GM12878 (cell line): ENCODE measurements at regions not wholly inside any gene's neighbourhood (a gene's known extent, or its start where the extent isn't known, plus 50 kb on each side); places are given as distances from the start of the nearest gene placed in this dataset.

Source experiments
- ATAC-seq: fragments of 200-7000 bp; cut with Tn5 transposase; 3 replicates; pipeline ENCODE4 v1.9.1; 2020; ENCODE audit warnings: mild to moderate bottlenecking, moderate library complexity
- BruUV-seq: library from RNA; stranded (reverse); fragments of 400-500 nt; replicated peaks from 2 replicates; lab custom pipeline; 2021; lab: Mats Ljungman, UMichigan
- CTCF ChIA-PET: fragments of 300-600 bp; sonication (Branson Sonifier 250); formaldehyde crosslinking; extraction: SDS; loops from one replicate; lab custom pipeline; 2021; ENCODE audit warnings: inconsistent platforms; lab: Yijun Ruan, JAX
- POLR2A ChIA-PET: fragments of 350-600 bp; formaldehyde crosslinking; extraction: SDS; loops from one replicate; lab custom pipeline; 2021; ENCODE audit warnings: inconsistent platforms; lab: Charles Lee
- RAD21 ChIA-PET: fragments of 300-600 bp; sonication (Branson Sonifier 250); formaldehyde crosslinking; loops from one replicate; lab custom pipeline; 2023; ENCODE audit warnings: antibody characterized with exemption; ENCODE audit not compliant: unreplicated experiment; lab: Charles Lee
- SMC1A ChIA-PET: fragments of 300-600 bp; sonication (Branson Sonifier 250); formaldehyde crosslinking; loops from one replicate; lab custom pipeline; 2023; ENCODE audit not compliant: unreplicated experiment, uncharacterized antibody; lab: Charles Lee
- DNase-seq: peaks from one replicate; pipeline ENCODE4 v3.0.0-alpha.2; 2011; ENCODE audit warnings: low read depth, low spot score
- FAIRE-seq: peaks from 3 replicates; lab custom pipeline; 2011; peaks lifted over from hg19 to GRCh38; lab: Jason Lieb, UNC
- H2AFZ ChIP-seq: 2 replicates; pipeline ENCODE4 v1.6.0; 2011; ENCODE audit warnings: low read depth, low read length, control low read depth; ENCODE audit not compliant: control insufficient read depth
- H3K27ac ChIP-seq: 2 replicates; pipeline ENCODE4 v1.5.1; 2011; ENCODE audit warnings: control low read depth; ENCODE audit not compliant: control insufficient read depth, insufficient read depth
- H3K27me3 ChIP-seq, 2 experiments: replicated peaks in 1 of 2; 2 replicates each; pipeline versions ENCODE4 v1.6.0 to v1.6.1; 2011; ENCODE audit warnings: low read length in 1 of 2; ENCODE audit not compliant: control insufficient read depth in 2 of 2, insufficient read depth in 2 of 2
- H3K36me3 ChIP-seq, 2 experiments: 2 replicates each; pipeline ENCODE4 v1.5.1; 2011; ENCODE audit warnings: low read length in 1 of 2; ENCODE audit not compliant: control insufficient read depth in 2 of 2, insufficient read depth in 2 of 2
- H3K4me1 ChIP-seq: 2 replicates; pipeline ENCODE4 v1.6.1; 2011; ENCODE audit warnings: mild to moderate bottlenecking, low read length, moderate library complexity, mixed read lengths; ENCODE audit not compliant: control insufficient read depth, insufficient read depth
- H3K4me2 ChIP-seq: 2 replicates; pipeline ENCODE4 v1.6.0; 2011; ENCODE audit warnings: control low read depth; ENCODE audit not compliant: control insufficient read depth, insufficient read depth
- H3K4me3 ChIP-seq: fragments of 200-600 bp; sonication (generic); 2 replicates; pipeline ENCODE4 v1.5.1; 2016
- H3K79me2 ChIP-seq: 2 replicates; pipeline ENCODE4 v1.6.0; 2011; ENCODE audit warnings: low read length; ENCODE audit not compliant: control insufficient read depth, insufficient read depth
- H3K9ac ChIP-seq: 2 replicates; pipeline ENCODE4 v1.8.0; 2011; ENCODE audit warnings: low read length, control low read depth, mixed read lengths; ENCODE audit not compliant: control insufficient read depth, insufficient read depth
- H3K9me3 ChIP-seq: replicated peaks from 3 replicates; pipeline ENCODE4 v1.5.1; 2011; ENCODE audit warnings: mild to moderate bottlenecking, low read length; ENCODE audit not compliant: control insufficient read depth, insufficient read depth
- H4K20me1 ChIP-seq: 2 replicates; pipeline ENCODE4 v1.6.0; 2011; ENCODE audit not compliant: control insufficient read depth, insufficient read depth
- BMI1 ChIP-seq: fragments of 450-650 bp; IDR thresholded peaks from 2 replicates; pipeline ENCODE4 v1.6.1; 2016; ENCODE audit warnings: mild to moderate bottlenecking, moderate library complexity, borderline replicate concordance
- LARP7 ChIP-seq: fragments of 450-650 bp; IDR thresholded peaks from 2 replicates; pipeline ENCODE4 v1.6.1; 2017; ENCODE audit warnings: mild to moderate bottlenecking
- RAD21 ChIP-seq: IDR thresholded peaks from 2 replicates; pipeline ENCODE4 v1.6.1; 2011; ENCODE audit warnings: mild to moderate bottlenecking, low read depth, low read length, moderate library complexity; ENCODE audit not compliant: insufficient read depth
- REST ChIP-seq: IDR thresholded peaks from 2 replicates; pipeline ENCODE4 v1.6.1; 2012; ENCODE audit warnings: mild to moderate bottlenecking, low read depth, low read length
- SP1 ChIP-seq: IDR thresholded peaks from one replicate; pipeline ENCODE4 v1.6.1; 2011; ENCODE audit warnings: low read depth, low read length
- TAF1 ChIP-seq: IDR thresholded peaks from 2 replicates; pipeline ENCODE4 v1.6.1; 2011; ENCODE audit warnings: mild to moderate bottlenecking, low read depth, low read length, borderline replicate concordance
- ZBED1 ChIP-seq: IDR thresholded peaks from 2 replicates; pipeline ENCODE4 v1.6.1; 2016; ENCODE audit warnings: borderline replicate concordance
- WGBS: methylation state at CpG from one replicate; pipeline ENCODE4 v1.1.6; 2016; ENCODE audit warnings: low lambda C conversion rate; ENCODE audit not compliant: insufficient replicate concordance, insufficient coverage; ENCODE audit errors: missing lambda C conversion rate; 5-methylcytosine and 5-hydroxymethylcytosine counted together
- in situ Hi-C: fragments of 300-500 bp; cut with MboI; formaldehyde crosslinking; loops from 9 replicates; pipeline ENCODE4 v1.14.3; 2018; ENCODE audit warnings: mixed read lengths
- intact Hi-C: fragments of 100-400 bp; cut with micrococcal nuclease; formaldehyde crosslinking; loops from one replicate; pipeline ENCODE4 v1.14.2; 2022; ENCODE audit not compliant: unreplicated experiment
- TF ChIP-seq, protein P1 (sequence below): IDR thresholded peaks from 2 replicates; pipeline ENCODE4 v1.6.1; 2011; ENCODE audit warnings: borderline replicate concordance, low read depth, mild to moderate bottlenecking, moderate library complexity, mixed read lengths, low read length; ENCODE audit not compliant: insufficient read depth; ENCODE audit errors: extremely low read length

DNA sequence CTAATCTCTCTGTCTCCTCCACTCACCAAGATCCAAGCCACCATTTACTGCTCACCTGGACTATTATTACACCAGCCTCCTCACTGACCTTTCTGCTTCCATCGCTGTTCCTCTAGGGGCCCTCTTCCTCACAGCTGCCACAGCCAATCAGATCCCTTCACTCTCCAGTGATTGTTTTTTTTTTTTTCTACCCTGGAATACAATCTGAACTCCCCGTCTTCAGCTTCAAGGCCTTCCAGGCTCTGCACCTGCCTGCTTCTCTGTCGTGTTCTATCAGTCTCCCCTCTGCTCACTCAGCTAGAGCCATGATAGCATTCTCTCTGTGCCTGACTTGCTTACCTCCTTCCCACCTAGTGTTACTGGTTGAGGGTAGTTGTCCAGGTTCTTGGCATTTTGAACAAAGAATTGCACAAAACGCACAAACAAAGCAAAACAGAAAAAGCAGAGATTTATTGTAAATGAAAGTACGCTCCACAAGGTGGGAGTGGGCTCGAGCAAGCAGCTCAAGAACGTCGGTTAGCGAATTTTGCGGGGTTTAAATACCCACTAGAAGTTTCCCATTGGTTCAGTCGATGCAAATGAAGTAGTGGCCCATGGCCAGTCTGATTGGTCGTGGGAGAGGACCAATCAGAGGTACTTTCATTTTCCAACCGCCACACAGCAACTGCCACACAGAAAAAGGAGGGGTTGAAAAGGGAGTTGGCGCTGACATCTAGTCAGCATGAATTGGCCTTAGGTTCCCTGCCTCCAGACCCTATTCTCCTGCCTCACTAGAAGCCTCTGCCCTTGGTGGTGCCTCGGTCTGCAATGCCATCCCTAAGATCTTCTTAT, 188.9 kb downstream of the TLE3 start:
- Histone ChIP-seq H3K4me3 (no peak overlapping the region), H3K9me3 (peaks cover 1% of the 10 kb centered on the region; the same call in 1 of the 3 replicates), H4K20me1 (no peaks in the 10 kb centered on the region), H3K9ac (no peak overlapping the region), H3K27ac (no peak overlapping the region), H2AFZ (no peak overlapping the region), H3K36me3 (no peaks in the 10 kb centered on the region), H3K27me3 (no peaks in the 10 kb centered on the region; a peak in 1 of 4 replicates), H3K79me2 (no peaks in the 10 kb centered on the region), H3K4me2 (no peak overlapping the region), H3K4me1 (no peaks in the 10 kb centered on the region)
- TF ChIP-seq REST (no peak), TAF1 (no peak), SP1 (no peak), RAD21 (no peak), ZBED1 (no peak), BMI1 (no peak), LARP7 (no peak)
- TF ChIP-seq, protein P1, sequence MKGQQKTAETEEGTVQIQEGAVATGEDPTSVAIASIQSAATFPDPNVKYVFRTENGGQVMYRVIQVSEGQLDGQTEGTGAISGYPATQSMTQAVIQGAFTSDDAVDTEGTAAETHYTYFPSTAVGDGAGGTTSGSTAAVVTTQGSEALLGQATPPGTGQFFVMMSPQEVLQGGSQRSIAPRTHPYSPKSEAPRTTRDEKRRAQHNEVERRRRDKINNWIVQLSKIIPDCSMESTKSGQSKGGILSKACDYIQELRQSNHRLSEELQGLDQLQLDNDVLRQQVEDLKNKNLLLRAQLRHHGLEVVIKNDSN: no peak
- ChIA-PET RAD21 (no interaction called here), CTCF (interaction anchor here (0.6 to 1.0 kb wide), 2 partner anchors 15 to 230 kb away, joined by 3 read pairs; no protein-coding TSS in a partner anchor), POLR2A (interaction anchor here (0.5 kb wide), 1 partner anchor 463 kb away, joined by 4 read pairs; no protein-coding TSS in a partner anchor), SMC1A (no interaction called here)
- WGBS: 49% methylated on average over 15 of the region's 15 CpGs
- intact Hi-C loops: no loop called here
- no TSS peak for BruUV-seq
- FAIRE-seq (no peak), ATAC-seq (no peak), DNase-seq (no peak)
- in situ Hi-C loops: no loop called here
